GM19395 (cell line): ENCODE measurements at regions not wholly inside any gene's neighbourhood (a gene's known extent, or its start where the extent isn't known, plus 50 kb on each side); places are given as distances from the start of the nearest gene placed in this dataset.
"Not testable (repeated sequence)": the region's sequence is repeated elsewhere in the genome, so short reads cannot be mapped to it uniquely, and the experiment has no call there.

Source experiments
- ATAC-seq: cut with Tn5 transposase; IDR thresholded peaks from one replicate; pipeline ENCODE4 v1.9.1; 2021; ENCODE audit warnings: mild to moderate bottlenecking, moderate library complexity; ENCODE audit not compliant: unreplicated experiment

GRCh38 chr1:80629304-80629837, 1171.4 kb upstream of the ADGRL2 start:
- peak; percentile 79 for ATAC-seq

GRCh38 chr1:80624682-80625081, 1176.1 kb upstream of the ADGRL2 start:
- no peak for ATAC-seq

- ATAC-seq: no peak
These were observed 1193.7 kb upstream of the ADGRL2 start for GRCh38 chr1:80607064-80607463.

- ATAC-seq: no peak
These were observed 1206.7 kb upstream of the ADGRL2 start for GRCh38 chr1:80594013-80594412.

GRCh38 chr1:80593197-80593596, 1207.5 kb upstream of the ADGRL2 start:
- no peak for ATAC-seq

- ATAC-seq: no peak
These were observed 1217.8 kb upstream of the ADGRL2 start for GRCh38 chr1:80582980-80583379.

- no peak for ATAC-seq
These were observed 1221.7 kb upstream of the ADGRL2 start for GRCh38 chr1:80579055-80579454.

GRCh38 chr1:80566867-80567266, 1233.9 kb upstream of the ADGRL2 start:
- ATAC-seq: no peak

GRCh38 chr1:80566123-80566522, 1234.6 kb upstream of the ADGRL2 start:
- ATAC-seq: no peak

GRCh38 chr1:80565406-80565805, 1235.3 kb upstream of the ADGRL2 start:
- ATAC-seq: no peak

- ATAC-seq: no peak
These were observed 1258.5 kb upstream of the ADGRL2 start for GRCh38 chr1:80542231-80542630.

GRCh38 chr1:80540596-80540995, 1260.1 kb upstream of the ADGRL2 start:
- ATAC-seq: no peak

GRCh38 chr1:80540149-80540548, 1260.6 kb upstream of the ADGRL2 start:
- ATAC-seq: no peak

- not testable (repeated sequence) for ATAC-seq
These were observed 1261.4 kb upstream of the ADGRL2 start for GRCh38 chr1:80539298-80539697.

GRCh38 chr1:80536461-80536860, 1264.3 kb upstream of the ADGRL2 start:
- no peak for ATAC-seq

- ATAC-seq: no peak
These were observed 1265.3 kb upstream of the ADGRL2 start for GRCh38 chr1:80535466-80535865.

- ATAC-seq: no peak
These were observed 1266.0 kb upstream of the ADGRL2 start for GRCh38 chr1:80534606-80535360.

GRCh38 chr1:80533775-80534334, 1266.9 kb upstream of the ADGRL2 start:
- no peak for ATAC-seq

GRCh38 chr1:80533093-80533492, 1267.6 kb upstream of the ADGRL2 start:
- no peak for ATAC-seq

GRCh38 chr1:80531182-80531581, 1269.6 kb upstream of the ADGRL2 start:
- ATAC-seq: no peak

- no peak for ATAC-seq
These were observed 1271.2 kb upstream of the ADGRL2 start for GRCh38 chr1:80529546-80529945.

GRCh38 chr1:80523861-80524260, 1276.9 kb upstream of the ADGRL2 start:
- no peak for ATAC-seq
